ENCODE measurements at regions not wholly inside any gene's neighbourhood (a gene's known extent, or its start where the extent isn't known, plus 50 kb on each side); places are given as distances from the start of the nearest gene placed in this dataset.

DNA sequence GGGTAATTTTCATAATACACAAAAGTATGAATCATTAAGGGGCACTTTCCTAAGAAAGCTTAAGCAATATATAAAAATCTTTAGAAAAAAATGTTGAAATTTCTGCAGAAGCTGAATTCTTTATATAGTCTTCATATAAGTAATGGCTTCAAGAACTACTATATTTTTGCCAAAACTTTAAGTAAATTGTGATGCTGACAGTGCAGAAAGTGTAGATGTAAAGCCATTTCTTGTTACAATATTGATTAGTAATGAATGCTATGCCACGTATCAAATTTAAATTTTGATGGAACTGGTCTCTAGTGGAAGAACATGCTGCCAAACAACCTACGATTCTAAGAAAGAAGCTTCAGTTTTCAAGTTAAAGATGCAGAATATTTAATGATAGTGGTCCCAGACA is 1210.0 kb downstream of the SLITRK1 start:
- Histone ChIP-seq H3K4me1 (no peaks in the 10 kb centered on the region), H3K4me2 (no peak overlapping the region), H3K27ac (no peak overlapping the region), H3K9me3 (no peaks in the 10 kb centered on the region), H3K4me3 (no peak overlapping the region)
- ChIA-PET CTCF (no interaction called here), POLR2A (no interaction called here)
- TF ChIP-seq NR3C1 (IDR thresholded peaks at IDR 0.05), result no peak
- TF ChIP-seq FOXS1 (CRISPR knock-in tag; IDR thresholded peaks at IDR 0.05), result no peak
- TF ChIP-seq MAZ (IDR thresholded peaks at IDR 0.05; ENCODE audit: borderline replicate concordance, low read depth, low read length), result no peak
- no peak for TF ChIP-seq NPAS2 (CRISPR knock-in tag; IDR thresholded peaks at IDR 0.05; ENCODE audit: borderline replicate concordance)
- TF ChIP-seq EHMT2 (IDR thresholded peaks at IDR 0.05; ENCODE audit: low read depth), result no peak
- no peak for TF ChIP-seq KDM1A (IDR thresholded peaks at IDR 0.05; ENCODE audit: low read depth)
- no peak for TF ChIP-seq MAFK (IDR thresholded peaks at IDR 0.05; ENCODE audit: partially characterized antibody)
- TF ChIP-seq, protein P1, sequence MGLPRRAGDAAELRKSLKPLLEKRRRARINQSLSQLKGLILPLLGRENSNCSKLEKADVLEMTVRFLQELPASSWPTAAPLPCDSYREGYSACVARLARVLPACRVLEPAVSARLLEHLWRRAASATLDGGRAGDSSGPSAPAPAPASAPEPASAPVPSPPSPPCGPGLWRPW (IDR thresholded peaks at IDR 0.05), result no peak
- no peak for TF ChIP-seq TFCP2L1 (CRISPR knock-in tag; IDR thresholded peaks at IDR 0.05)
- no peak for TF ChIP-seq PBX3 (IDR thresholded peaks at IDR 0.05)
- TF ChIP-seq CHD2 (IDR thresholded peaks at IDR 0.05; ENCODE audit: low read length, partially characterized antibody), result no peak
- TF ChIP-seq, protein P2, sequence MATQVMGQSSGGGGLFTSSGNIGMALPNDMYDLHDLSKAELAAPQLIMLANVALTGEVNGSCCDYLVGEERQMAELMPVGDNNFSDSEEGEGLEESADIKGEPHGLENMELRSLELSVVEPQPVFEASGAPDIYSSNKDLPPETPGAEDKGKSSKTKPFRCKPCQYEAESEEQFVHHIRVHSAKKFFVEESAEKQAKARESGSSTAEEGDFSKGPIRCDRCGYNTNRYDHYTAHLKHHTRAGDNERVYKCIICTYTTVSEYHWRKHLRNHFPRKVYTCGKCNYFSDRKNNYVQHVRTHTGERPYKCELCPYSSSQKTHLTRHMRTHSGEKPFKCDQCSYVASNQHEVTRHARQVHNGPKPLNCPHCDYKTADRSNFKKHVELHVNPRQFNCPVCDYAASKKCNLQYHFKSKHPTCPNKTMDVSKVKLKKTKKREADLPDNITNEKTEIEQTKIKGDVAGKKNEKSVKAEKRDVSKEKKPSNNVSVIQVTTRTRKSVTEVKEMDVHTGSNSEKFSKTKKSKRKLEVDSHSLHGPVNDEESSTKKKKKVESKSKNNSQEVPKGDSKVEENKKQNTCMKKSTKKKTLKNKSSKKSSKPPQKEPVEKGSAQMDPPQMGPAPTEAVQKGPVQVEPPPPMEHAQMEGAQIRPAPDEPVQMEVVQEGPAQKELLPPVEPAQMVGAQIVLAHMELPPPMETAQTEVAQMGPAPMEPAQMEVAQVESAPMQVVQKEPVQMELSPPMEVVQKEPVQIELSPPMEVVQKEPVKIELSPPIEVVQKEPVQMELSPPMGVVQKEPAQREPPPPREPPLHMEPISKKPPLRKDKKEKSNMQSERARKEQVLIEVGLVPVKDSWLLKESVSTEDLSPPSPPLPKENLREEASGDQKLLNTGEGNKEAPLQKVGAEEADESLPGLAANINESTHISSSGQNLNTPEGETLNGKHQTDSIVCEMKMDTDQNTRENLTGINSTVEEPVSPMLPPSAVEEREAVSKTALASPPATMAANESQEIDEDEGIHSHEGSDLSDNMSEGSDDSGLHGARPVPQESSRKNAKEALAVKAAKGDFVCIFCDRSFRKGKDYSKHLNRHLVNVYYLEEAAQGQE (IDR thresholded peaks at IDR 0.05), result no peak
- TF ChIP-seq CBX2 (IDR thresholded peaks at IDR 0.05; ENCODE audit: borderline replicate concordance, low read depth), result no peak
- no peak for TF ChIP-seq HOXB5 (CRISPR knock-in tag; IDR thresholded peaks at IDR 0.05)
- TF ChIP-seq JUN (IDR thresholded peaks at IDR 0.05), result no peak
- no peak for TF ChIP-seq HOXA7 (CRISPR knock-in tag; IDR thresholded peaks at IDR 0.05)
- TF ChIP-seq RNF2 (IDR thresholded peaks at IDR 0.05; ENCODE audit: borderline replicate concordance, low read depth), result no peak
- TF ChIP-seq FOSL2 (IDR thresholded peaks at IDR 0.05), result no peak
- no peak for TF ChIP-seq FOSL2 (CRISPR knock-in tag; IDR thresholded peaks at IDR 0.05)
- TF ChIP-seq E2F6 (IDR thresholded peaks at IDR 0.05; ENCODE audit: borderline replicate concordance, low read depth), result no peak
- TF ChIP-seq KDM5A (IDR thresholded peaks at IDR 0.05), result no peak
- ATAC-seq, result no peak
- FAIRE-seq, result no peak
- no peak for DNase-seq (ENCODE audit: low read depth in 1 of 2, low spot score in 1 of 2)
- 47% methylated on average over 2 of the region's 2 CpGs for WGBS (ENCODE audit: missing lambda C conversion rate)

DNA sequence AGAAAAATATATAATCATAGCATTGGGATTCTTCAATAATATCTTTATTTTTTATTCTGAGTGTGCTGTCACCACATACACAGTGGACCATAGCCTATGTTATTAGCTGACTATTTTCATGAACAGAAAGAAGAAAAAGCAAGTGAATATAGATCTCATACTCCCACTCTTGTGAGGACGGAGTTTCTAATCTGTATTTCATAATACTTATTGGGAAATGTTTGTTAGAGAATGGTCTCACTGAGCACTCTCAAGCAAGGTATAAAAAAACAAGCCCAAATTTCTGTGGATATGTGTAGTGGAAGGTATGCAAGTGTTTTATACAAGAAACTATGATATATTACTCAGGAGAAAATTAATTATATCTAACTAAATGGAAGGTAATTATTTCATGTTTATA is 1218.1 kb downstream of the SLITRK1 start:
- FAIRE-seq, result no peak
- Histone ChIP-seq H3K4me1 (no peaks in the 10 kb centered on the region), H3K4me3 (no peak overlapping the region), H3K27ac (no peak overlapping the region), H3K9me3 (no peaks in the 10 kb centered on the region), H3K4me2 (no peak overlapping the region)
- no peak for ATAC-seq
- no peak for DNase-seq (ENCODE audit: low read depth in 1 of 2, low spot score in 1 of 2)
- ChIA-PET POLR2A (no interaction called here), CTCF (no interaction called here)
- 24% methylated on average over 1 of the region's 1 CpG for WGBS (ENCODE audit: missing lambda C conversion rate)
- no peak for TF ChIP-seq CTCF (IDR thresholded peaks at IDR 0.05)
- TF ChIP-seq HOXB13 (CRISPR knock-in tag; IDR thresholded peaks at IDR 0.05; ENCODE audit: low read depth), result no peak
- TF ChIP-seq RAD21 (conservative IDR thresholded peaks at IDR 0.05 in 1 of 2, IDR thresholded peaks at IDR 0.05 in 1 of 2), result no peak
- no peak for TF ChIP-seq FOSL2 (IDR thresholded peaks at IDR 0.05)
- TF ChIP-seq FOSL2 (CRISPR knock-in tag; IDR thresholded peaks at IDR 0.05), result no peak
- TF ChIP-seq CHD2 (IDR thresholded peaks at IDR 0.05; ENCODE audit: low read length, partially characterized antibody), result no peak
- no peak for TF ChIP-seq MYC (IDR thresholded peaks at IDR 0.05; ENCODE audit: borderline replicate concordance, low read length)
- TF ChIP-seq HDAC2 (IDR thresholded peaks at IDR 0.05), result no peak
- TF ChIP-seq ZFP36 (IDR thresholded peaks at IDR 0.05; ENCODE audit: borderline replicate concordance, partially characterized antibody), result no peak
- TF ChIP-seq TP53 (CRISPR knock-in tag; IDR thresholded peaks at IDR 0.05), result no peak
- TF ChIP-seq FOXS1 (CRISPR knock-in tag; IDR thresholded peaks at IDR 0.05), result no peak
- TF ChIP-seq ATOH8 (CRISPR knock-in tag; IDR thresholded peaks at IDR 0.05; ENCODE audit: low read depth), result no peak
- TF ChIP-seq, protein P3, sequence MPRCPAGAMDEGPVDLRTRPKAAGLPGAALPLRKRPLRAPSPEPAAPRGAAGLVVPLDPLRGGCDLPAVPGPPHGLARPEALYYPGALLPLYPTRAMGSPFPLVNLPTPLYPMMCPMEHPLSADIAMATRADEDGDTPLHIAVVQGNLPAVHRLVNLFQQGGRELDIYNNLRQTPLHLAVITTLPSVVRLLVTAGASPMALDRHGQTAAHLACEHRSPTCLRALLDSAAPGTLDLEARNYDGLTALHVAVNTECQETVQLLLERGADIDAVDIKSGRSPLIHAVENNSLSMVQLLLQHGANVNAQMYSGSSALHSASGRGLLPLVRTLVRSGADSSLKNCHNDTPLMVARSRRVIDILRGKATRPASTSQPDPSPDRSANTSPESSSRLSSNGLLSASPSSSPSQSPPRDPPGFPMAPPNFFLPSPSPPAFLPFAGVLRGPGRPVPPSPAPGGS (IDR thresholded peaks at IDR 0.05), result no peak

Measured in A549 (cell line).